ENCODE measurements at regions not wholly inside any gene's neighbourhood (a gene's known extent, or its start where the extent isn't known, plus 50 kb on each side); places are given as distances from the start of the nearest gene placed in this dataset.

DNA sequence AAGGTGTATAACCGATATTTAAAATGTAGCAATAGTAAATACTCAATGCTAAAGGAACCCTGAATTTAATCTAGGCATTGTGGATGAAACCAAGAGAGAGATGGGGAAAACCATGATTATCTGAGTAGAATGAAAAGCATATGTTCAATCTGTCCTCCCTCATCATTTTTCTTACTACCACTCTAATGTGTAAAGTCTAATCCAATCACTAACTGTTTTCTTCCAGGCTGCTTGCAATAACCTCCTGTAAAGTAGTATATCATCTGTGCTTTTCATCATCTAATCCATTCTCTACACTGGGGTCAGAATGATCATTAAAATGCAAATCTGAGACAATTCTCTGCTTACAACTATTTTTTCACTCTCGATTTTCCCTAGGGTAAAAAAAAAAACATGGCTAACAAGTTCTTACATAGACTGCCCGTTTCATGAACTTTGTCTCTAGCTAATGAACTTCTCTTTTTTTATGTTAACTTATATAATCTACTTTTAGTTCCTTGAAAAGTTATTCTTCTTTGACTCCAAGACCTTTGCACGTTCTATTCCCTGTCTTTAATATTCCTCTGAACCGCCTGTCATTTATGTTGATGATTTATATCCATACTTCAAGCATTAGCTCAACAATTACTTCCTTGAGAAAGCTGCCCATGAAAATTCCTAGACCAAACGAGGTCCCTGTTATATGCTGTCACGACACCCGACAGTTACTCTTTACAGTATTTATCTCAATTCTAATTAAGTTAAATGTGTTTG is 94.7 kb upstream of the SLC8A1 start:
- Mint-ChIP-seq H3K36me3 (ENCODE audit: insufficient read depth) (no peaks in the 10 kb centered on the region), H3K4me1 (ENCODE audit: low read depth in 2 of 2) (no peaks in the 10 kb centered on the region), H3K4me3 (no peak overlapping the region), H3K9me3 (peaks cover 10% of the 10 kb centered on the region in 2 donors), H3K27ac (no peak overlapping the region), H3K27me3 (no peaks in the 10 kb centered on the region)
- no peak for DNase-seq
- ATAC-seq (replicated peaks): no peak

- no peaks in the 10 kb centered on the region for H3K36me3 Mint-ChIP-seq (ENCODE audit: insufficient read depth)
- ATAC-seq (replicated peaks) (no peak), DNase-seq (no peak)
- H3K4me1 Mint-ChIP-seq (ENCODE audit: low read depth in 2 of 2): no peaks in the 10 kb centered on the region
- no peak overlapping the region for H3K27ac Mint-ChIP-seq
- no peak overlapping the region for H3K4me3 Mint-ChIP-seq
- peaks cover 10 to 12% of the 10 kb centered on the region in 2 donors for H3K9me3 Mint-ChIP-seq
- H3K27me3 Mint-ChIP-seq: no peaks in the 10 kb centered on the region
Measured at GRCh38 chr2:40548521-40548920, 96.6 kb upstream of the SLC8A1 start.

DNA sequence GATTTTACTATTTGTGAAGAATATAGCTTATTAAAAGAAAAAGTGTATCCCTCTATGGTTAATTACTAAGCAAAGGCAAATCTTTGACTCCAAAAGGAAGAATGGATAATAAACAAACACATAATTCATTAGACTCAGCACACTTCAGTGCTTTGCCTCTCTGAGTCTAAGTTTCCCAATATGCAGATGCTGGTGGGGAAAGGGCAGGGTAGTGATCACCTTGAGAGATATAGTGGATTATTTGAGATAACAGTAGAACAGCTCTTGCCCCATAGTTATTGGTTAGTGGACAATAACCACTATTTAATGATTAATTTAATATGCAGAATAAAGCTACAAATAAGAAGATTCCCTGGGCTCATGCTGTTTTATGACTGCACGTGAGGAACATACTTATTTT is 98.2 kb upstream of the SLC8A1 start:
- Mint-ChIP-seq H3K27ac (no peak overlapping the region), H3K36me3 (ENCODE audit: insufficient read depth) (no peaks in the 10 kb centered on the region), H3K4me3 (no peak overlapping the region), H3K9me3 (peaks cover 10% of the 10 kb centered on the region in 2 donors), H3K27me3 (no peaks in the 10 kb centered on the region), H3K4me1 (ENCODE audit: low read depth in 2 of 2) (no peaks in the 10 kb centered on the region)
- no peak for DNase-seq
- ATAC-seq (replicated peaks): no peak

DNA sequence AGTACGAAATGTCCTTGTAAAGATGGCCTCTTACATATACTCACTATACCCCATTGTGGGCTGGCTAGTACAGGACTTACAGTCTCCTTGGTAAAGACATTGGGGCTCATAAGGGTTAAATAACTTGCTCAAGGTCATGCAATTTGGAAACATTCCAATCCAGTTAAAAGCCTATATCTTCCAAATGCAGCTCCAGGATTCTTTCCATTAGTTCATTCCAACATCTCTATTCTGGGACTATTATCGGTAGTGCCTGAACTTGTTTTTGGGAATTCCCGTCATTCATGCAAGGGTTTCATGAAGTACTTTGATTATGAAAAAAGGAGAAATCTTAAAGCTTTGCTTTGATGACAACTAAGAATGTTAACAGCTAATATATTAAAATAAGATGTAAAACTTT is 99.2 kb upstream of the SLC8A1 start:
- Mint-ChIP-seq H3K36me3 (ENCODE audit: insufficient read depth) (no peaks in the 10 kb centered on the region), H3K4me3 (no peak overlapping the region), H3K9me3 (peaks cover 6 to 10% of the 10 kb centered on the region in 2 donors), H3K4me1 (ENCODE audit: low read depth in 2 of 2) (no peaks in the 10 kb centered on the region), H3K27me3 (no peaks in the 10 kb centered on the region), H3K27ac (no peak overlapping the region)
- ATAC-seq (replicated peaks) (no peak), DNase-seq (no peak)

DNA sequence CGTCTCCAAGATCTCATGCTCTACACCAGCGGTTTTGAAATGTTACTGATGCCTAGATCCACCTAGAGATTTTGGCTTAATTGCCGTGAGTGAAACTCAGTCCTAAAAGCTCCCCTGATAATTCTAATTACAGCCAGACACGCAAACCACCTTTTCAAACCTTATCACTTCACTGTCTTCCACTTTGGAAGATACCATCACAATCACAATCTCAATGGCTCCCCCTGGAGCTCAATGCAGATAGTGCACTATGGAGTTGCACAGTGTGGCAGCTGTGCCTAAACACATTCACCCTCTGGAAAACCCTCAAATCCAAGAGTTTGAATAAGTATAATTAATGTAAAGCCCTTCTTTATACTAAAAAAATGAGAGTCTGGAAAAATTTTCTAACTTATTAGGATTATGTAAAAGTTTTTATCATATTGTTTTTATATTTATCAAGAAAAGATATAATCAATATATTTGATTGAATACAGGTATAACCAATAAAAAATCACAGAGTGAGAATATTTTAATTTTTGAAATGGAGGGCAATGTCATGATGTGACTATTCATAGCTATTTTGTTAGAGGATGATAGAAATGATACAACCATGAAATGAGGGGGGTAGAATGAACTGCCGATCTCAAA is 102.9 kb upstream of the SLC8A1 start:
- no peak for DNase-seq
- H3K4me1 Mint-ChIP-seq (ENCODE audit: low read depth in 2 of 2): no peaks in the 10 kb centered on the region
- H3K4me3 Mint-ChIP-seq: no peak overlapping the region
- H3K27me3 Mint-ChIP-seq: no peaks in the 10 kb centered on the region
- no peak overlapping the region for H3K27ac Mint-ChIP-seq
- ATAC-seq (replicated peaks): no peak
- H3K36me3 Mint-ChIP-seq (ENCODE audit: insufficient read depth): no peaks in the 10 kb centered on the region
- peaks cover 5 to 10% of the 10 kb centered on the region in 2 donors for H3K9me3 Mint-ChIP-seq

DNA sequence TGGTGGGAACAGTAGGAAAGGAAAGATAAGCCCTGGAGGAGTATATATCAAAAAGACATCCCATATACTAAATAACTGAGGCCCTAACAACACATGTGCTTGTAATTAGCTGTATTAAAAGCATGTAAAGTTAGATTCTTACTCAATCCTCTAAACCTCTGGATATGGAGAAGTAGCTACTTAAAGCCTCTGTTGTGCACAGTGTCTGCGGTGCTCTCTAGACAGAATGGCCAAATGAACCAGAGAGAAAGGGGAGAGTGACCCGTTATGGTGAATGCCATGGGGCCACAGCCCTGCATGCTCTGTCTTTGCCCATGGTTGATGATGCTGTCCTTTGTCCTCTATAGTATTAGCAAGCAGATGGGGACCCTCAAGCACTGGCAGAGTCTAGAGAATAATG is 104.4 kb upstream of the SLC8A1 start:
- Mint-ChIP-seq H3K27me3 (no peaks in the 10 kb centered on the region), H3K9me3 (peaks cover 7 to 15% of the 10 kb centered on the region in 2 donors)

DNA sequence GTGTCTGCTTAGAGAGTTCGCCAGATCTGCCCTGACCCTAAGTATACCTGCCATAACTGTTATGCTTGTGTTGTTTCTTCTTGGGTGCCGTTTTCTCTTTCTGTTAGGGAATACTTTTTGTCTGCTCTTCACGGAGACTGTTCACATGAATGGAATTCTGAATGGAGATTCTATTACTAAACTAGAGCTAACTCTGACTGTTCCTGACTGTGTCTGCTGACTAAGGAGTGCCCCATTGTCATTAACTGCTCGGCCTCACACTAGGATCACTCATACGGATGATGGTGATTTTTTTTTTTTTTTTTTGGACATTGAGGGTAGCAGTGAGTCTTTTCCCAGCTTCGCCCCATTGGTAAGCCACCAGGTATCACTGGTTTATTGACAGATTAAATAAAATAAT is 104.8 kb upstream of the SLC8A1 start:
- H3K36me3 Mint-ChIP-seq (ENCODE audit: insufficient read depth): no peaks in the 10 kb centered on the region
- no peak overlapping the region for H3K4me3 Mint-ChIP-seq
- no peaks in the 10 kb centered on the region for H3K27me3 Mint-ChIP-seq
- DNase-seq: no peak
- H3K9me3 Mint-ChIP-seq: peaks cover 7 to 15% of the 10 kb centered on the region in 2 donors
- ATAC-seq (replicated peaks): no peak
- H3K4me1 Mint-ChIP-seq (ENCODE audit: low read depth in 2 of 2): no peaks in the 10 kb centered on the region
- H3K27ac Mint-ChIP-seq: no peak overlapping the region

More for the DNA sequence above, 104.4 kb upstream of the SLC8A1 start:
- no peak for DNase-seq
- no peak overlapping the region for H3K4me3 Mint-ChIP-seq
- no peak overlapping the region for H3K27ac Mint-ChIP-seq
- no peaks in the 10 kb centered on the region for H3K36me3 Mint-ChIP-seq (ENCODE audit: insufficient read depth)
- H3K4me1 Mint-ChIP-seq (ENCODE audit: low read depth in 2 of 2): no peaks in the 10 kb centered on the region
- no peak for ATAC-seq (replicated peaks)

DNA sequence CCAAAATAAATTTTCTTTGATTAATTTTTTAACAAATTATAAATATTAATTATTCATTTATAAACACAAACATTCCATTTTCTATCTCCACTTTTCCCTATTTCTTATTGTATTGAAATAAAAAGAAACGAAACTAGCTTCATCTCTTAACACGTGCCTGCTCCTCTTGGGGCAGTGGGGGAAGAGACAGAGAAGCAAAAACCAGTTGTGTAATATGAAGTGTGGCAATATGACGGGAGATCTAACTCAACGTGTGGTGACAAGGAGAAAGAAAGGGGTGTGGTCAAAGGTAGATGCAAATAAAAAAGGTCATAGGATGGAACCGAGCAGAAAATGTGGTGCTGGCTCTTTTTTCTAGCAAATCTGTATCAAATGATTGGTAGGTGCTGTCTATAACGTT is 106.9 kb upstream of the SLC8A1 start:
- Mint-ChIP-seq H3K4me3 (no peak overlapping the region), H3K27ac (no peak overlapping the region), H3K27me3 (no peaks in the 10 kb centered on the region), H3K4me1 (ENCODE audit: low read depth in 2 of 2) (no peaks in the 10 kb centered on the region), H3K36me3 (ENCODE audit: insufficient read depth) (no peaks in the 10 kb centered on the region), H3K9me3 (peaks cover 4 to 15% of the 10 kb centered on the region in 2 donors)
- ATAC-seq (replicated peaks): no peak
- DNase-seq: no peak

DNA sequence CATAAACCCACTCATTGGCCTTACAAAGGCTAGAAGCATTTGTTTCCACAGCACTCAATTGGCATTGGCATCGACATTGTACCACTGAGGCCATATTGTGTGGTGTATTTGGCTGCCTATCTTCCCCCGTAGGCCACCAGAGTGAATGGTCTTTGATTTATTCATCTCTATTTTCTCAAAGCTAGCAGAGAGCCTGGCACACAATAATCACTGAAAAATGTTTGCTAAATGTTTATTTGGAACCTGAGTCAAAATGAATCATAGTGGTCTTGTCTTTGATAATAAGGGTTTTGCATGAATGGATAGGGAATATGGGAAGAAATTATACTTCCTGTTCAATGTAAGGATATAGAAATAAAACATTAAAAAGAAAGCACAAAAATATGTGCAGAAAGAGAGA is 107.3 kb upstream of the SLC8A1 start:
- H3K36me3 Mint-ChIP-seq (ENCODE audit: insufficient read depth): no peaks in the 10 kb centered on the region
- H3K9me3 Mint-ChIP-seq: peaks cover 5 to 15% of the 10 kb centered on the region in 2 donors

DNA sequence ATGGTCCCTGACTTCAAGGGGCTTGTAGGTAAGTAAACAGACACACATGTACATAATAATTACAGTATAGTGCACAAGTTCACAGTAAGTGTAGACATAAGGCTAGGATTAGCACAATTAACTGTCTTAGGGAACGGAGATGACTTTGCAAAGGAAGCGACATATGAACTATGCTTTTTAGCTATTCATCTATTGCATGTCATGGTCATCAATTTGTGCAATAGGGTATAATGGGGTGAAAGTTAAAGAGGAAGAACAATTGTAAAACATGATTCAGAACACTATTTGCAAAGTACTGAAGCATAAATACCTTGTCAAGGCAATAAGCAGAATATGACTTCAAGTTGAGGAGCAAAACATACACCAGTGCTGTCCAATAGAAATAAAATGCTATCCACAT is 112.3 kb upstream of the SLC8A1 start:
- no peak for ATAC-seq (replicated peaks)
- peaks cover 4 to 7% of the 10 kb centered on the region in 2 donors for H3K9me3 Mint-ChIP-seq
- H3K36me3 Mint-ChIP-seq (ENCODE audit: insufficient read depth): no peaks in the 10 kb centered on the region

More for the DNA sequence above, 107.3 kb upstream of the SLC8A1 start:
- H3K27me3 Mint-ChIP-seq: no peaks in the 10 kb centered on the region
- ATAC-seq (replicated peaks): no peak
- no peaks in the 10 kb centered on the region for H3K4me1 Mint-ChIP-seq (ENCODE audit: low read depth in 2 of 2)
- H3K27ac Mint-ChIP-seq: no peak overlapping the region
- H3K4me3 Mint-ChIP-seq: no peak overlapping the region
- DNase-seq: no peak

DNA sequence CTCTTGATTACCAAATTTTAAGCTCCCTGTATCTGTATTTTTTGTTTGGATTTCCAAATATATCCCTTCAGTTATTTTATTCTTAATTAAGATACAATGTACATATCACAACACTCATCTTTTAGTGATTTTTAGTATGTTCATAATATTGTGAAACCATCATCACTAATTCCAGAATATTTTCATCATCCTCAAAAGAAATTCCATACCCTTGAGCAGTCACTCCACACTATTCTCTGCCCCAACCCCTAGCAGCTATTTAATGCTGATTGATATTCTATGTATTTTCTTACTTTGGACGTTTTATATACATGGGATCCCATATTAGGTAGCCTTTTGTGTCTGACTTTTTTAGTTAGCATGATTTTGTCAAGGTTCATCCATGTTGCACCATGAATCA is 127.4 kb upstream of the SLC8A1 start:
- H3K27me3 Mint-ChIP-seq: no peaks in the 10 kb centered on the region
- no peak overlapping the region for H3K27ac Mint-ChIP-seq

More for the DNA sequence above, 112.3 kb upstream of the SLC8A1 start:
- no peak for DNase-seq
- Mint-ChIP-seq H3K4me3 (no peak overlapping the region), H3K4me1 (ENCODE audit: low read depth in 2 of 2) (no peaks in the 10 kb centered on the region), H3K27ac (no peak overlapping the region), H3K27me3 (no peaks in the 10 kb centered on the region)

DNA sequence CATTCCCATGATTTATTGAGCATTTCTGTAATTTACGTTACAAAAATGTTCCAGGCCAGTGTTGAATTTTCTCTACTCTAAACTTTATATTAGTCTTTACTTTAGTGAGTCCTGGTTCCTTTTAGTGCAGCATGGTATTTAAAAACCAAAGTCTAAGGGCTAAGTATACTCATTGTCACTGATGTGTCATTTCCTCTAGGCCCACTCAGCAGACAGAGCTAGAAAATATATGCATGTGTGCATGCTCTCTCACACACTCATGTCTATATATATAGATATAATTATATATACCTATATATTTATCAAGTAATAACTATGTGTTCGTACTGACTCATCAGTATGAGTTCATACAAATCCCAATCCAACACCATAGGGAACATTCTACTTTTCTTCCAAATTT is 132.5 kb upstream of the SLC8A1 start:
- no peak overlapping the region for H3K27ac Mint-ChIP-seq
- DNase-seq (no peak), ATAC-seq (replicated peaks) (no peak)
- H3K36me3 Mint-ChIP-seq (ENCODE audit: insufficient read depth): no peaks in the 10 kb centered on the region
- H3K4me3 Mint-ChIP-seq: no peak overlapping the region
- H3K4me1 Mint-ChIP-seq (ENCODE audit: low read depth in 2 of 2): no peaks in the 10 kb centered on the region
- no peaks in the 10 kb centered on the region for H3K27me3 Mint-ChIP-seq
- H3K9me3 Mint-ChIP-seq: peaks cover 0 to 9% of the 10 kb centered on the region in 2 donors

More for the DNA sequence above, 127.4 kb upstream of the SLC8A1 start:
- no peaks in the 10 kb centered on the region for H3K4me1 Mint-ChIP-seq (ENCODE audit: low read depth in 2 of 2)
- DNase-seq (no peak), ATAC-seq (replicated peaks) (no peak)
- H3K4me3 Mint-ChIP-seq: no peak overlapping the region
- H3K9me3 Mint-ChIP-seq: peaks cover 0 to 6% of the 10 kb centered on the region in 2 donors
- H3K36me3 Mint-ChIP-seq (ENCODE audit: insufficient read depth): no peaks in the 10 kb centered on the region

- H3K9me3 Mint-ChIP-seq: peaks cover 7 to 8% of the 10 kb centered on the region in 2 donors
- no peaks in the 10 kb centered on the region for H3K36me3 Mint-ChIP-seq (ENCODE audit: insufficient read depth)
- no peaks in the 10 kb centered on the region for H3K4me1 Mint-ChIP-seq (ENCODE audit: low read depth in 2 of 2)
- no peak overlapping the region for H3K4me3 Mint-ChIP-seq
- DNase-seq (no peak), ATAC-seq (replicated peaks) (no peak)
- no peaks in the 10 kb centered on the region for H3K27me3 Mint-ChIP-seq
- no peak overlapping the region for H3K27ac Mint-ChIP-seq
Measured at GRCh38 chr2:40591774-40592173, 139.9 kb upstream of the SLC8A1 start.

GRCh38 chr2:40592218-40592617 is 140.3 kb upstream of the SLC8A1 start:
- Mint-ChIP-seq H3K27ac (no peak overlapping the region), H3K36me3 (ENCODE audit: insufficient read depth) (no peaks in the 10 kb centered on the region), H3K9me3 (peaks cover 7 to 8% of the 10 kb centered on the region in 2 donors), H3K27me3 (no peaks in the 10 kb centered on the region), H3K4me3 (no peak overlapping the region), H3K4me1 (ENCODE audit: low read depth in 2 of 2) (no peaks in the 10 kb centered on the region)
- DNase-seq (no peak), ATAC-seq (replicated peaks) (no peak)

All from effector memory CD8-positive, alpha-beta T cell (primary cell).